MM.1S (cell line): ENCODE measurements at regions not wholly inside any gene's neighbourhood (a gene's known extent, or its start where the extent isn't known, plus 50 kb on each side); places are given as distances from the start of the nearest gene placed in this dataset.

Experiments
- DNase-seq: peaks from one replicate; pipeline ENCODE4 v3.0.0-alpha.2; 2015
- H2AFZ ChIP-seq: fragments of 300-600 bp; sonication (generic); 2 replicates; pipeline ENCODE4 v1.6.0; 2016; ENCODE audit warnings: antibody characterized with exemption, low read length
- H3F3A ChIP-seq: fragments of 300-600 bp; sonication (generic); 2 replicates; pipeline ENCODE4 v1.6.1; 2016; ENCODE audit warnings: mild to moderate bottlenecking, antibody characterized with exemption, low read length, moderate library complexity, mixed read lengths; ENCODE audit not compliant: insufficient read depth
- H3K27ac ChIP-seq: fragments of 300-600 bp; sonication (generic); 2 replicates; pipeline ENCODE4 v1.5.1; 2016; ENCODE audit warnings: mild to moderate bottlenecking, low read length
- H3K27me3 ChIP-seq: fragments of 300-600 bp; sonication (generic); replicated peaks from 2 replicates; pipeline ENCODE4 v1.6.0; 2016; ENCODE audit warnings: low read length; ENCODE audit not compliant: insufficient read depth
- H3K36me3 ChIP-seq: fragments of 300-600 bp; sonication (generic); replicated peaks from 2 replicates; pipeline ENCODE4 v1.6.1; 2016; ENCODE audit warnings: mild to moderate bottlenecking, low read length, mixed read lengths; ENCODE audit not compliant: insufficient read depth
- H3K4me1 ChIP-seq: fragments of 300-600 bp; sonication (generic); 2 replicates; pipeline ENCODE4 v1.6.1; 2016; ENCODE audit warnings: low read length, mixed read lengths
- H3K4me2 ChIP-seq: fragments of 300-600 bp; sonication (generic); 2 replicates; pipeline ENCODE4 v1.6.0; 2016; ENCODE audit warnings: low read depth, low read length
- H3K4me3 ChIP-seq: fragments of 300-600 bp; sonication (generic); 2 replicates; pipeline ENCODE4 v1.5.1; 2016; ENCODE audit warnings: low read length, mixed read lengths
- H3K79me2 ChIP-seq: fragments of 300-600 bp; sonication (generic); 2 replicates; pipeline ENCODE4 v1.6.1; 2016; ENCODE audit warnings: mixed run types, low read length, mixed read lengths
- H3K9ac ChIP-seq: fragments of 300-600 bp; sonication (generic); 2 replicates; pipeline ENCODE4 v1.6.1; 2016; ENCODE audit warnings: low read length, mixed read lengths
- H3K9me2 ChIP-seq: fragments of 300-600 bp; sonication (generic); replicated peaks from 2 replicates; pipeline ENCODE4 v1.6.1; 2016; ENCODE audit warnings: mild to moderate bottlenecking, low read length, mixed read lengths; ENCODE audit not compliant: insufficient read depth
- H3K9me3 ChIP-seq: fragments of 300-600 bp; sonication (generic); replicated peaks from 2 replicates; pipeline ENCODE4 v1.6.1; 2016; ENCODE audit warnings: mild to moderate bottlenecking, low read length, mixed read lengths; ENCODE audit not compliant: insufficient read depth
- H4K20me1 ChIP-seq: fragments of 300-600 bp; sonication (generic); 2 replicates; pipeline ENCODE4 v1.6.1; 2016; ENCODE audit warnings: mild to moderate bottlenecking, low read length, moderate library complexity, mixed read lengths; ENCODE audit not compliant: insufficient read depth
- EZH2 ChIP-seq: fragments of 300-600 bp; sonication (generic); optimal IDR thresholded peaks from 2 replicates; pipeline ENCODE3; 2017; ENCODE audit warnings: low read depth, mild to moderate bottlenecking, antibody characterized with exemption, low read length, mixed read lengths
- EZH2phosphoT487 ChIP-seq: fragments of 300-600 bp; sonication (generic); IDR thresholded peaks from 2 replicates; pipeline ENCODE4 v1.6.1; 2018; ENCODE audit warnings: antibody characterized with exemption, low read length
- TF ChIP-seq, protein P1 (sequence below): fragments of 300-600 bp; sonication (generic); IDR thresholded peaks from 2 replicates; pipeline ENCODE4 v1.5.1; 2016; ENCODE audit warnings: antibody characterized with exemption, low read length, mixed read lengths

DNA sequence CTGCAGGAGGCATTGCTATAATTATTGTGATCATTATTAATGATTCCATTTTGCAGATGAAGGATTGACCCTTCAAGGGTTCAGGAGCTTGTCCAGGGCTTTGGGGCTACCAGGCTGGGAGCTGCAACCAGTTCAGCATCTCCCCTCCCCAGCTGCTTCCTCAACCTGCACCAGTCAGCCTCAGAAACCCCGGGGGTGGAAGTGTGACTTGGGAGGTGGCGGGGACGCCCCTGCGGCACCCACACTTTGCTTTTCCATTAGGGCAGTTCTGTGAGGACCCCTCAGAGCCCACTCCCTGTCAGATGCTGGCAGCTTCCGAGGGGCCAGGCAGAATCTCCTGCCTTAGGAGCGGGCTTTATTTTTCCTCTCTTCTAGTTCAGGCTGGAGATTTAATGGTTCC lies 85.6 kb downstream of the OLFM1 start:
- Histone ChIP-seq H3K4me1 (no peaks in the 10 kb centered on the region), H3K4me2 (no peak overlapping the region), H3K27me3 (peaks cover 84% of the 10 kb centered on the region), H4K20me1 (no peaks in the 10 kb centered on the region), H3K79me2 (no peaks in the 10 kb centered on the region), H3K4me3 (no peak overlapping the region), H2AFZ (no peak overlapping the region), H3K36me3 (no peaks in the 10 kb centered on the region), H3K27ac (no peak overlapping the region), H3F3A (no peaks in the 10 kb centered on the region), H3K9me3 (no peaks in the 10 kb centered on the region), H3K9ac (no peak overlapping the region), H3K9me2 (no peaks in the 10 kb centered on the region)
- TF ChIP-seq EZH2: no peak
- TF ChIP-seq, protein P1, sequence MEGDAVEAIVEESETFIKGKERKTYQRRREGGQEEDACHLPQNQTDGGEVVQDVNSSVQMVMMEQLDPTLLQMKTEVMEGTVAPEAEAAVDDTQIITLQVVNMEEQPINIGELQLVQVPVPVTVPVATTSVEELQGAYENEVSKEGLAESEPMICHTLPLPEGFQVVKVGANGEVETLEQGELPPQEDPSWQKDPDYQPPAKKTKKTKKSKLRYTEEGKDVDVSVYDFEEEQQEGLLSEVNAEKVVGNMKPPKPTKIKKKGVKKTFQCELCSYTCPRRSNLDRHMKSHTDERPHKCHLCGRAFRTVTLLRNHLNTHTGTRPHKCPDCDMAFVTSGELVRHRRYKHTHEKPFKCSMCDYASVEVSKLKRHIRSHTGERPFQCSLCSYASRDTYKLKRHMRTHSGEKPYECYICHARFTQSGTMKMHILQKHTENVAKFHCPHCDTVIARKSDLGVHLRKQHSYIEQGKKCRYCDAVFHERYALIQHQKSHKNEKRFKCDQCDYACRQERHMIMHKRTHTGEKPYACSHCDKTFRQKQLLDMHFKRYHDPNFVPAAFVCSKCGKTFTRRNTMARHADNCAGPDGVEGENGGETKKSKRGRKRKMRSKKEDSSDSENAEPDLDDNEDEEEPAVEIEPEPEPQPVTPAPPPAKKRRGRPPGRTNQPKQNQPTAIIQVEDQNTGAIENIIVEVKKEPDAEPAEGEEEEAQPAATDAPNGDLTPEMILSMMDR: no peak
- TF ChIP-seq EZH2phosphoT487: no peak
- no peak for DNase-seq

DNA sequence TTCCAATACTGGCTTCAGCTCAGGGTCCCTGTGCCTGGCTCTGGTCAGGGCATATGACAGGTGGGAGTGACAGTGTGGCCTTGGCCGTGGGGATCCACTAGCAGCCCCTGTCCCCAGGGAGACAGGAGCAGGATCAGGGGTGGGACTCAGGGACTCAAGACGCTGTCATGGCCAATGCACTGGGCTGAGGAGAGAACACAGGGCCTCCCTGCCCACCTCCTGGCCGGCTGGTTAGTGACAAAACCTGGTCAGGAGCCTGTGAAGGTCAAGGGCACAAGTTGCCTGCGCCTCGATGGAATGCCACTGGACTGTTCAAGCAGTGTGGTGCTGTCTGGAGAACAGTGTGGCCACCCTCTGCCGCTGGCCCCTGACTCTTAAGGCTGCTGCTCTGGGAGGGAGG lies 86.8 kb downstream of the OLFM1 start:
- no peak for TF ChIP-seq EZH2phosphoT487
- TF ChIP-seq, protein P1: no peak
- TF ChIP-seq EZH2: no peak
- Histone ChIP-seq H3K27me3 (peaks cover 84% of the 10 kb centered on the region), H3K9me3 (no peaks in the 10 kb centered on the region)

DNA sequence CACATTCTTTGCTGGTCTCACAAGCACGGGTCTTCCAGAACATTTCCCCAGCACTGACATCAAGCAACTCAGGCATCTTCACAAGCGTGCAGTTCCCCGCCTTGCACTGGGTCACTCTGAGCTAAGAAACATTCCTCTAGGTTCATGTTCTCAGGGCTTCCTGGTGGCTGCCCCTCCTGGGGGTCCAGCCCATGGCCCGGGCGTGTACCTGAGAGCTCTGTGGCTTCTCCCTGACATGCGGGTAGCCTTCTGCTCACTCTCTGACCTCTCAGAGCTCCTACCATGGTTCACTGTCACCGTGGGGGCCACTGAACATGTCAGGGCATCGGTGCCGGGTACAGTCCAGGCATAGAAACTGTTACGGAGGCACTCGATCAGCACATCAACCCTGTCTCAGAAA lies 87.5 kb downstream of the OLFM1 start:
- Histone ChIP-seq H3K4me2 (no peak overlapping the region), H3K9ac (no peak overlapping the region), H3K9me2 (no peaks in the 10 kb centered on the region), H3F3A (no peaks in the 10 kb centered on the region), H3K27me3 (peaks cover 85% of the 10 kb centered on the region), H3K36me3 (no peaks in the 10 kb centered on the region), H2AFZ (no peak overlapping the region), H3K4me3 (no peak overlapping the region), H3K9me3 (no peaks in the 10 kb centered on the region), H3K27ac (no peak overlapping the region), H3K4me1 (no peaks in the 10 kb centered on the region), H4K20me1 (no peaks in the 10 kb centered on the region), H3K79me2 (no peaks in the 10 kb centered on the region)
- no peak for TF ChIP-seq EZH2
- TF ChIP-seq, protein P1: no peak
- TF ChIP-seq EZH2phosphoT487: no peak
- DNase-seq: no peak

More for the DNA sequence above, 86.8 kb downstream of the OLFM1 start:
- H3K27ac ChIP-seq: no peak overlapping the region
- no peaks in the 10 kb centered on the region for H3K36me3 ChIP-seq
- no peak overlapping the region for H2AFZ ChIP-seq
- H3K4me1 ChIP-seq: no peaks in the 10 kb centered on the region
- no peaks in the 10 kb centered on the region for H3F3A ChIP-seq
- no peak overlapping the region for H3K9ac ChIP-seq
- no peaks in the 10 kb centered on the region for H3K79me2 ChIP-seq
- DNase-seq: no peak
- no peaks in the 10 kb centered on the region for H3K9me2 ChIP-seq
- no peaks in the 10 kb centered on the region for H4K20me1 ChIP-seq
- no peak overlapping the region for H3K4me2 ChIP-seq
- H3K4me3 ChIP-seq: no peak overlapping the region
